ENCODE measurements at regions not wholly inside any gene's neighbourhood (a gene's known extent, or its start where the extent isn't known, plus 50 kb on each side); places are given as distances from the start of the nearest gene placed in this dataset.

GRCh38 chr12:85733221-85733840, 102.9 kb downstream of the RASSF9 start:
- ChIA-PET POLR2A (no interaction called here), CTCF (interaction anchor here (1.6 kb wide), 1 partner anchor 134 kb away, joined by 6 read pairs; no protein-coding TSS in a partner anchor)
- H3K36me3 Mint-ChIP-seq, result no peaks in the 10 kb centered on the region
- ATAC-seq (no peak), DNase-seq (ENCODE audit: low spot score) (no peak)
- peaks cover 5% of the 10 kb centered on the region for H3K9me3 Mint-ChIP-seq
- H3K27ac Mint-ChIP-seq, result no peak overlapping the region
- H3K4me3 Mint-ChIP-seq, result no peak overlapping the region
- H3K27me3 Mint-ChIP-seq (ENCODE audit: low read depth), result no peaks in the 10 kb centered on the region
- no peaks in the 10 kb centered on the region for H3K4me1 Mint-ChIP-seq
- TF ChIP-seq AFF4 (CRISPR knock-in tag; IDR thresholded peaks at IDR 0.05; ENCODE audit: borderline replicate concordance) (no peak), ATF6 (CRISPR knock-in tag; IDR thresholded peaks at IDR 0.05) (no peak), ZNF512 (CRISPR knock-in tag; IDR thresholded peaks at IDR 0.05; ENCODE audit: borderline replicate concordance) (no peak), GABPB1 (CRISPR knock-in tag; IDR thresholded peaks at IDR 0.05) (no peak), FOXP4 (CRISPR knock-in tag; IDR thresholded peaks at IDR 0.05) (no peak), IRF1 (CRISPR knock-in tag; IDR thresholded peaks at IDR 0.05) (no peak), ATF2 (CRISPR knock-in tag; IDR thresholded peaks at IDR 0.05; ENCODE audit: borderline replicate concordance, low read depth) (no peak), ZNF281 (CRISPR knock-in tag; IDR thresholded peaks at IDR 0.05) (no peak), CTCF (IDR thresholded peaks at IDR 0.05) (no peak), ZNF423 (CRISPR knock-in tag; IDR thresholded peaks at IDR 0.05) (no peak), ELF4 (CRISPR knock-in tag; IDR thresholded peaks at IDR 0.05; ENCODE audit: low read depth) (no peak), ERG (CRISPR knock-in tag; IDR thresholded peaks at IDR 0.05) (no peak), EMX1 (CRISPR knock-in tag; IDR thresholded peaks at IDR 0.05) (no peak), HMGA2 (CRISPR knock-in tag; IDR thresholded peaks at IDR 0.05) (no peak), GRHL2 (CRISPR knock-in tag; IDR thresholded peaks at IDR 0.05; ENCODE audit: insufficient replicate concordance, severe bottlenecking) (no peak), PREB (CRISPR knock-in tag; IDR thresholded peaks at IDR 0.05; ENCODE audit: borderline replicate concordance) (no peak), ZNF138 (CRISPR knock-in tag; conservative IDR thresholded peaks at IDR 0.05) (no peak)

All from WTC11 (cell line).